Lower leg skin (tissue), 4 donors: ENCODE measurements at regions not wholly inside any gene's neighbourhood (a gene's known extent, or its start where the extent isn't known, plus 50 kb on each side); places are given as distances from the start of the nearest gene placed in this dataset.

Experiments used
- DNase-seq, 2 donors: peaks; one replicate each; pipeline ENCODE4 v3.0.0-alpha.2; 2019; ENCODE audit warnings: low spot score in 2 of 2
- H3K4me3 ChIP-seq: fragments of 200-600 bp; sonication (generic); 2 replicates; pipeline ENCODE4 v1.5.1; 2017; ENCODE audit warnings: mild to moderate bottlenecking, low read depth; ENCODE audit not compliant: poor library complexity, severe bottlenecking
- POLR2A ChIP-seq, 2 donors: fragments of 450-650 bp; IDR thresholded peaks; one replicate each; pipeline ENCODE4 v1.6.1; 2016 to 2017; ENCODE audit warnings: antibody characterized with exemption in 2 of 2, mild to moderate bottlenecking in 1 of 2, moderate library complexity in 1 of 2
- WGBS, 2 donors: methylation state at CpG; one replicate each; pipeline ENCODE4 v1.1.5; 2018; 5-methylcytosine and 5-hydroxymethylcytosine counted together
- intact Hi-C: fragments of 100-400 bp; cut with DNase I; formaldehyde crosslinking; loops from one replicate; pipeline ENCODE4 v1.15.0; 2023; ENCODE audit warnings: low total_unique reads
- TF ChIP-seq, protein P1 (sequence below), 3 donors: fragments of 450-650 bp; IDR thresholded peaks; one replicate each; pipeline ENCODE4 v1.5.1; 2016; ENCODE audit warnings: antibody characterized with exemption in 3 of 3, mild to moderate bottlenecking in 3 of 3, moderate library complexity in 2 of 3

DNA sequence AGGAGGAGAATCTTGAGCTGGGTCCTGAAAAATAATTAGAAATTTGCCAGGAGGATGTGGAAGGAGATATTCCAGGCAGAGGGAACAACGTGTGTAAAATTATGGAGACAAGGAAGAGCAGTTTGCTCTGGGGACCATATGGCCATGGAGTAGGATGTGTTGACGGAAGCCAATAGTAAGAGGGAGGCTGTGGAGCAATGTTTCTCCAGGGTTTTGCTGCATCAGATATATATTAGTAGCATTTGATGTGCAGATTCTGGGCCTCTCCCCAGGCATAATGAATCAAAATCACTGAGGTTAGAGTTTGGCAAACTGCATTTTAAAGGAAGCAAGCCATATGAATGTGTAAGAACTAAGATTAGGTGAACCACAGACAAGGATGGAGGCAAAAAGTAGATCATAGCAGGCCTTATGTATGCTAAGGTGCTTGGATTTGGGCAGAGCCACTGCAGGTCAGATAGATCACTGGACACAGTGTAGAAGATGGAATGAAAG, 192.9 kb upstream of the IL12A start:
- 83 to 92% methylated on average over 2 of the region's 2 CpGs for WGBS, 2 donors
- H3K4me3 ChIP-seq = no peak overlapping the region
- no peak for TF ChIP-seq POLR2A (IDR thresholded peaks at IDR 0.05)
- TF ChIP-seq, protein P1, sequence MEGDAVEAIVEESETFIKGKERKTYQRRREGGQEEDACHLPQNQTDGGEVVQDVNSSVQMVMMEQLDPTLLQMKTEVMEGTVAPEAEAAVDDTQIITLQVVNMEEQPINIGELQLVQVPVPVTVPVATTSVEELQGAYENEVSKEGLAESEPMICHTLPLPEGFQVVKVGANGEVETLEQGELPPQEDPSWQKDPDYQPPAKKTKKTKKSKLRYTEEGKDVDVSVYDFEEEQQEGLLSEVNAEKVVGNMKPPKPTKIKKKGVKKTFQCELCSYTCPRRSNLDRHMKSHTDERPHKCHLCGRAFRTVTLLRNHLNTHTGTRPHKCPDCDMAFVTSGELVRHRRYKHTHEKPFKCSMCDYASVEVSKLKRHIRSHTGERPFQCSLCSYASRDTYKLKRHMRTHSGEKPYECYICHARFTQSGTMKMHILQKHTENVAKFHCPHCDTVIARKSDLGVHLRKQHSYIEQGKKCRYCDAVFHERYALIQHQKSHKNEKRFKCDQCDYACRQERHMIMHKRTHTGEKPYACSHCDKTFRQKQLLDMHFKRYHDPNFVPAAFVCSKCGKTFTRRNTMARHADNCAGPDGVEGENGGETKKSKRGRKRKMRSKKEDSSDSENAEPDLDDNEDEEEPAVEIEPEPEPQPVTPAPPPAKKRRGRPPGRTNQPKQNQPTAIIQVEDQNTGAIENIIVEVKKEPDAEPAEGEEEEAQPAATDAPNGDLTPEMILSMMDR (IDR thresholded peaks at IDR 0.05) = no peak
- no peak for DNase-seq
- intact Hi-C loops = no loop called here

DNA sequence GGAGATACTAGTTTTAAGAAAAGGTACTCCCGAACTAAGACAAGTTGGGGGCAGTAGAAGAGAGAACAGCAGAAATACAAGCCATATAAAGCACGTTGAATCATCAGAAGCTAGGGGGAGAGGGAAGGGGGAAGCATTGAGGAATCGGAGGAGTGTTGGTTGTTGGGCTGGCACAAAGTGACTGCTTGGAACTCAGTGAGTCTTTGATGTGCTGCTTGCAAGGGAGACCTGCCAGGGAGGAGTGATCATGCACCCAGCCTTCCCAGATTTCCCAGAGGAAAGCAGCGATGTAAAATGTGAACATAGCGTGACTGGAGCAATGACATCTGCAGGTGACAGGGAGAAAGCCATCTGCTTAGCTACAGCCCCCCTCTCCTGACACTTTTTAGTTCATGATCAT, 192.4 kb upstream of the IL12A start:
- 63 to 69% methylated on average over 5 of the region's 5 CpGs for WGBS, 2 donors
- TF ChIP-seq POLR2A (IDR thresholded peaks at IDR 0.05) = no peak
- TF ChIP-seq, protein P1 (IDR thresholded peaks at IDR 0.05) = no peak
- intact Hi-C loops = no loop called here
- DNase-seq = no peak
- no peak overlapping the region for H3K4me3 ChIP-seq

DNA sequence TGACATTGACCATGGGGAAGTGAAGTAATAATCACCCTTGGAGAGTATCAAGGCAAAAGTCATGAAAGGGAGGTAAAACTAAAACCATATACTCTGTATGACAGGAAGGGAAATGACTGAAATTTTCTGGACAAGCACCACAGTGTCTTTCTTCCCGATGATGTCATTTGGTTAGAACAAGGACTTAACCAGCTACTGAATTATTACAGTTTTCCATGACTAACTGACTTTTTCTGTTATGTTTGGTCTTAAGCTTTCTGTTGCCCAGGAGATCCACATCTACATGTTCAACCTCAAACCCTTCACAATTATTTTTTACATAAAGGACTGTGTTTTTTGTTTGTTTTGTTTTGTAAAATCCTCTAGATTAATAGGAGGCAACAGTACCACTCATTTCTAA, 191.9 kb upstream of the IL12A start:
- H3K4me3 ChIP-seq = no peak overlapping the region
- 26 to 38% methylated on average over 1 of the region's 1 CpG for whole genome bisulfite sequencing, 2 donors
- intact Hi-C loops = no loop called here
- DNase-seq = no peak
- no peak for TF ChIP-seq POLR2A (IDR thresholded peaks at IDR 0.05)
- TF ChIP-seq, protein P1 (IDR thresholded peaks at IDR 0.05) = no peak

DNA sequence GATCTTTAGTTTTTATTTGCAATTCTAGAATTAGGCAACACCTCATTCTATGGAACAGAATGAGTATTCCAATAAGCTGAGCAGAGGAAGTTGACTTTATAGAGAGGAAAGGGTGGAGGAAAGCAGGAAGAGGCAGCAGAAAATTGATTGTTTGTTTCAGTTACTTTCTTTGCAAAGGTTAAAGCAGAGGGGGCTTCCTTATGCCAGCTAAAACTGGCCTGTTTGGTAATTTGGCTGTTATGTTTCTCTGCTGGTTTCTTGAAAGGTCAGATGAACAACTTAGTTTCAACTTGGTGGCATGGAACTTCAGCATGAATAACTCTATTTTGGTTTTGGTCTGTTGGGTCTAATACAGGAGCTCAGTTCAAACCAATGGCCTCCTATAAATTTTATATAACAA, 190.9 kb upstream of the IL12A start:
- no peak overlapping the region for H3K4me3 ChIP-seq
- TF ChIP-seq POLR2A (IDR thresholded peaks at IDR 0.05) = no peak
- intact Hi-C loops = no loop called here
- no peak for DNase-seq

DNA sequence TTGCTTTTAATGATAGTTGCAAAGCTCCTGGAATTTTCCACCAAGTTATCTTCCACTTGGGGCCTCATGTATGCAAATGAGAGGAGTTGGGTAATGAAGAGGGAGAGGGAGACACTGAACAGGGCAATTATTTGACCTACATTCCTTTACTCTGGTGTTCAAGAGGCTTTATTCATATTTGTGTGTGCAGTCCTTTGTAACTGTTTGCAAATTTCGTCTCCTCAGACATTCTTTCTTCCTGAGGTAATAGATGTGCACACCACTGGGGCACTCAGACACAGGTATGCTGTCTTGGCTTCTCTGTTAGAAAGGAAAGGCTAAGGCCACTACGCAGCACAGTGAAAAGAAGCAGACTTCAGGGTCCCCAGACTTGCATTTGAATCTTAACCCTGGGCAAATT, 189.7 kb upstream of the IL12A start:
- TF ChIP-seq, protein P1 (IDR thresholded peaks at IDR 0.05) = no peak
- no peak for TF ChIP-seq POLR2A (IDR thresholded peaks at IDR 0.05)
- WGBS, 2 donors = 67 to 68% methylated on average over 2 of the region's 2 CpGs
- no peak overlapping the region for H3K4me3 ChIP-seq
- intact Hi-C loops = no loop called here
- no peak for DNase-seq

DNA sequence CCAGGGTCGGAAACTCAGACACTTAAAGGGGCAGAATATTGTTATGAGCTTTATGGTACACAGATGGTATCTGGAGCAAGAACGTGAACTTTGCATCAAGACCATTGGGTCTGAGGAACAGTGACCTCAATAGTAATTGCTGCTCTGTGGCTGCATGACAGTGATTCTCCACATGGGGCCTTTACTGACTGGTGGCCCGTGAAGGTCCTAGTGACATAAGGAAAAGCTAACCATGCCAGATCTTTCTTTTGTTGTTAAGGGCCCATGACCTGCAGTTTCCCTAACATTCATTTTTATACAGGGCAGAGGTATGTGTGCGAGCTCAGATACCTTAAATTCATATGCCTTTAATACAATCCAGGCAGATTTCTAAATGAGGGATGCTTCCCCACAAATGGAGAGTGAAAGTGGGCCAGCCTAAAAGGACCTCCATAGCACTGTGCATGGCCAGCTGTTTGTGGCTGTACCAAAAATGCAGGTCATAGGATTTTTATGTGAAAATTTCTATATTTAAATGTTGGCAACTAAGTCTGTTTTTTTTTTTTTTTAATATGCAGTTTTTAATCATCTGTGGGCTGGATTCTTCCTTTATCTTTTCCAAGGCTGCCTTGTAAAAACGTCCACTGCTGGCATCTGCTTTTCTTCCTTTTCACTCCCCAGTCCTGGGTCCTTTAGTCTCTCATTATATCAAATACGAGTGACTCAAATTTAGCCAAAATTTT, 188.0 kb upstream of the IL12A start:
- H3K4me3 ChIP-seq = no peak overlapping the region
- TF ChIP-seq, protein P1 (IDR thresholded peaks at IDR 0.05) = no peak
- no peak for TF ChIP-seq POLR2A (IDR thresholded peaks at IDR 0.05)
- 70 to 77% methylated on average over 6 of the region's 6 CpGs for WGBS, 2 donors
- no peak for DNase-seq
- intact Hi-C loops = loop anchor here (10.0 kb wide), 1 partner anchor 536 kb away; no protein-coding TSS in a partner anchor
